ENCODE measurements at regions not wholly inside any gene's neighbourhood (a gene's known extent, or its start where the extent isn't known, plus 50 kb on each side); places are given as distances from the start of the nearest gene placed in this dataset.
"Not testable (repeated sequence)": the region's sequence is repeated elsewhere in the genome, so short reads cannot be mapped to it uniquely, and the experiment has no call there.

- FAIRE-seq: not testable (repeated sequence)
Measured at GRCh38 chr5:50590444-50591189, 75.8 kb upstream of the PARP8 start.

- FAIRE-seq: not testable (repeated sequence)
Measured at GRCh38 chr5:50591338-50591737, 75.1 kb upstream of the PARP8 start.

GRCh38 chr5:50593681-50594080, 72.8 kb upstream of the PARP8 start:
- no peak for FAIRE-seq

GRCh38 chr5:50595199-50595598, 71.2 kb upstream of the PARP8 start:
- FAIRE-seq: no peak

GRCh38 chr5:50601576-50601975, 64.9 kb upstream of the PARP8 start:
- FAIRE-seq: not testable (repeated sequence)

GRCh38 chr5:50606179-50606578, 60.3 kb upstream of the PARP8 start:
- no peak for FAIRE-seq

GRCh38 chr5:50607456-50607855, 59.0 kb upstream of the PARP8 start:
- not testable (repeated sequence) for FAIRE-seq

GRCh38 chr5:50607953-50608705, 58.3 kb upstream of the PARP8 start:
- FAIRE-seq: not testable (repeated sequence)

GRCh38 chr5:50613057-50613456, 53.4 kb upstream of the PARP8 start:
- not testable (repeated sequence) for FAIRE-seq

Data from endometrium (tissue), 2 donors.